Lung (tissue), 11 donors: ENCODE measurements at regions not wholly inside any gene's neighbourhood (a gene's known extent, or its start where the extent isn't known, plus 50 kb on each side); places are given as distances from the start of the nearest gene placed in this dataset.

ENCODE experiments used
- ATAC-seq: fragments of 200-7000 bp; cut with Tn5 transposase; one replicate; pipeline ENCODE4 v1.9.1; 2020; ENCODE audit warnings: moderate number of reproducible peaks; ENCODE audit not compliant: insufficient read depth, low FRiP score
- DNase-seq, 3 donors: peaks; one replicate each; pipeline ENCODE4 v3.0.0-alpha.2; 2013 to 2017
- H3K27ac ChIP-seq, 2 donors: one replicate each; pipeline ENCODE4 v1.5.1; 2013; ENCODE audit warnings: mild to moderate bottlenecking in 2 of 2, moderate library complexity in 2 of 2, control low read depth in 1 of 2, inconsistent platforms in 1 of 2, low read depth in 1 of 2, low read length in 1 of 2
- H3K27me3 ChIP-seq, 3 donors: one replicate each; pipeline ENCODE4 v1.5.1; 2013; ENCODE audit warnings: low read length in 2 of 3; ENCODE audit not compliant: control insufficient read depth in 3 of 3, insufficient read depth in 3 of 3
- H3K36me3 ChIP-seq, 4 donors: one replicate each; pipeline ENCODE4 v1.5.1; 2013; ENCODE audit warnings: low read length in 4 of 4, mild to moderate bottlenecking in 1 of 4, moderate library complexity in 1 of 4; ENCODE audit not compliant: control insufficient read depth in 4 of 4, insufficient read depth in 4 of 4
- H3K4me1 ChIP-seq, 5 donors: one replicate each; pipeline ENCODE4 v1.5.1; 2013; ENCODE audit warnings: low read length in 5 of 5, mild to moderate bottlenecking in 2 of 5, moderate library complexity in 1 of 5; ENCODE audit not compliant: control insufficient read depth in 5 of 5, insufficient read depth in 5 of 5
- H3K4me3 ChIP-seq: one replicate; pipeline ENCODE4 v1.5.1; 2013; ENCODE audit warnings: mild to moderate bottlenecking, control low read depth, moderate library complexity
- H3K9ac ChIP-seq, 2 donors: one replicate each; pipeline ENCODE4 v1.5.1; 2013; ENCODE audit warnings: low read length in 2 of 2, control low read depth in 1 of 2; ENCODE audit not compliant: insufficient read depth in 1 of 2
- H3K9me3 ChIP-seq, 4 donors: one replicate each; pipeline ENCODE4 v1.5.1; 2013; ENCODE audit warnings: low read length in 3 of 4, mild to moderate bottlenecking in 1 of 4, moderate library complexity in 1 of 4; ENCODE audit not compliant: control insufficient read depth in 4 of 4, insufficient read depth in 3 of 4
- CTCF ChIP-seq: IDR thresholded peaks from 2 replicates; pipeline ENCODE4 v1.5.1; 2012; ENCODE audit warnings: mild to moderate bottlenecking; ENCODE audit errors: control extremely low read depth, extremely low read depth
- WGBS, 2 donors: extraction: QIAGEN DNeasy Blood & Tissue Kit; methylation state at CpG; one replicate each; pipeline ENCODE4 v1.1.7; 2013; 5-methylcytosine and 5-hydroxymethylcytosine counted together
- donor health status: control.
- donor health status: control.
- donor health status: Bipolar disorder and iron deficiency.
- donor health status: healthy.
- donor health status: DM: yes; HTN: yes; CAD: no.

- Histone ChIP-seq H3K9me3 (no peaks in the 10 kb centered on the region), H3K4me1 (no peaks in the 10 kb centered on the region), H3K4me3 (no peak overlapping the region), H3K27ac (no peak overlapping the region), H3K27me3 (peaks cover 0 to 2% (median 0%) of the 10 kb centered on the region in 3 donors), H3K36me3 (no peaks in the 10 kb centered on the region), H3K9ac (no peak overlapping the region)
- WGBS, 2 donors, result 33 to 40% methylated on average over 3 of the region's 3 CpGs
- TF ChIP-seq CTCF, result no peak
- DNase-seq, result no peak
- no peak for ATAC-seq
Measured at GRCh38 chr9:71472400-71472799, 295.9 kb downstream of the CEMIP2 start.

DNA sequence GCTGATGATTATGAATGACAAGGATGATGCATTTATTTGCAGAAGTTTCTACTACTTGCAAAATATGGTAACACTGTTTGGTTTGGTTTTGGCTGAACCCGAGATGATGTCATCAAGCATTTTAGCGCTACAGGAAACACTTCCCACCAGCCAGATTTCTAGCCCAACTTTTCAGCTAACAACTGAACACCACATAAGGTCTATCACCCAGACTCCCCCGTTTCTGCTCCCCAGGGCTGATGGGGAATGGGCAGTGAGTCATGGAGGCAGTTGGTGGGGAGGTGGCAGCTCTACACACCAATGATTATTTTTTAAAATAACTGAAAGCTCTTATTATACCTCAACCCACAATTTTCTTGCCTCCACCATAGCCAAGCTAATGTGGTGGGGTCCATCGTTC, 302.9 kb downstream of the CEMIP2 start:
- Histone ChIP-seq H3K36me3 (no peaks in the 10 kb centered on the region), H3K4me1 (no peaks in the 10 kb centered on the region), H3K9ac (no peak overlapping the region), H3K27me3 (peaks cover 0 to 2% (median 0%) of the 10 kb centered on the region in 3 donors), H3K27ac (no peak overlapping the region), H3K9me3 (no peaks in the 10 kb centered on the region), H3K4me3 (no peak overlapping the region)
- 75 to 80% methylated on average over 4 of the region's 4 CpGs for WGBS, 2 donors
- DNase-seq (no peak), ATAC-seq (no peak)
- no peak for TF ChIP-seq CTCF

GRCh38 chr9:71459082-71459481, 309.2 kb downstream of the CEMIP2 start:
- Histone ChIP-seq H3K4me3 (no peak overlapping the region), H3K36me3 (no peaks in the 10 kb centered on the region), H3K27me3 (no peaks in the 10 kb centered on the region), H3K9me3 (no peaks in the 10 kb centered on the region), H3K27ac (no peak overlapping the region), H3K4me1 (no peaks in the 10 kb centered on the region), H3K9ac (no peak overlapping the region)
- no peak for ATAC-seq
- DNase-seq, result no peak
- TF ChIP-seq CTCF, result no peak
